Common myeloid progenitor, CD34-positive (primary cell): ENCODE measurements at regions not wholly inside any gene's neighbourhood (a gene's known extent, or its start where the extent isn't known, plus 50 kb on each side); places are given as distances from the start of the nearest gene placed in this dataset.
"Not testable (repeated sequence)": the region's sequence is repeated elsewhere in the genome, so short reads cannot be mapped to it uniquely, and the experiment has no call there.

Experiments
- CTCF ChIA-PET: fragments of 350-600 bp; sonication (Branson Sonifier 250); formaldehyde crosslinking; loops from one replicate; lab custom pipeline; 2021; ENCODE audit warnings: antibody characterized with exemption; lab: Charles Lee
- POLR2A ChIA-PET: fragments of 350-600 bp; sonication (Branson Sonifier 250); formaldehyde crosslinking; loops from one replicate; lab custom pipeline; 2021; ENCODE audit warnings: antibody characterized with exemption; lab: Charles Lee
- DNase-seq, 3 donors: peaks; one replicate each; pipeline versions ENCODE4 v3.0.0 to v3.0.0-alpha.2; 2013
- H3K27ac ChIP-seq, 2 experiments: 1 replicate in 1 of 2; 2 replicates in 1 of 2; pipeline ENCODE4 v1.7.0; 2013; ENCODE audit warnings: inconsistent platforms in 2 of 2, low read length in 2 of 2, mild to moderate bottlenecking in 2 of 2, low read depth in 1 of 2, moderate library complexity in 1 of 2; ENCODE audit not compliant: severe bottlenecking in 2 of 2, insufficient read depth in 1 of 2, poor library complexity in 1 of 2
- H3K27me3 ChIP-seq, 5 experiments: replicated peaks in 2 of 5; 1 replicate in 3 of 5; 2 replicates in 2 of 5; pipeline versions ENCODE4 v1.6.1 to v1.7.0; 2013; ENCODE audit warnings: low read length in 4 of 5, mild to moderate bottlenecking in 2 of 5, moderate library complexity in 2 of 5, inconsistent platforms in 1 of 5; ENCODE audit not compliant: insufficient read depth in 5 of 5, control insufficient read depth in 4 of 5
- H3K36me3 ChIP-seq, 4 experiments: 1 replicate in 2 of 4; 2 replicates in 2 of 4; pipeline versions ENCODE4 v1.6.1 to v1.7.0; 2013; ENCODE audit warnings: low read length in 3 of 4, control low read depth in 1 of 4, mild to moderate bottlenecking in 1 of 4; ENCODE audit not compliant: control insufficient read depth in 4 of 4, insufficient read depth in 4 of 4
- H3K4me1 ChIP-seq, 4 experiments: 1 replicate in 3 of 4; 2 replicates in 1 of 4; pipeline versions ENCODE4 v1.6.1 to v1.7.1; 2013; ENCODE audit warnings: low read length in 3 of 4, mild to moderate bottlenecking in 3 of 4, control low read depth in 1 of 4, inconsistent platforms in 1 of 4, moderate library complexity in 1 of 4; ENCODE audit not compliant: control insufficient read depth in 4 of 4, insufficient read depth in 4 of 4; ENCODE audit errors: control extremely low read depth in 1 of 4
- H3K4me3 ChIP-seq, 7 experiments: 1 replicate in 4 of 7; 2 replicates in 3 of 7; pipeline versions ENCODE4 v1.5.1 to v1.7.0; 2013; ENCODE audit warnings: mild to moderate bottlenecking in 7 of 7, low read length in 6 of 7, moderate library complexity in 6 of 7, inconsistent platforms in 2 of 7, low read depth in 2 of 7, control low read depth in 1 of 7; ENCODE audit not compliant: insufficient read depth in 4 of 7, control insufficient read depth in 1 of 7; ENCODE audit errors: extremely low read depth in 1 of 7
- H3K9me3 ChIP-seq, 5 experiments: 1 replicate in 4 of 5; 2 replicates in 1 of 5; pipeline versions ENCODE4 v1.6.1 to v1.7.1; 2013; ENCODE audit warnings: low read length in 4 of 5, mild to moderate bottlenecking in 2 of 5, inconsistent platforms in 1 of 5, low read depth in 1 of 5, moderate library complexity in 1 of 5; ENCODE audit not compliant: control insufficient read depth in 4 of 5, insufficient read depth in 2 of 5; ENCODE audit errors: control extremely low read depth in 1 of 5
- WGBS: methylation state at CpG from one replicate; pipeline ENCODE4 v1.1.5; 2013; ENCODE audit not compliant: insufficient coverage; 5-methylcytosine and 5-hydroxymethylcytosine counted together

DNA sequence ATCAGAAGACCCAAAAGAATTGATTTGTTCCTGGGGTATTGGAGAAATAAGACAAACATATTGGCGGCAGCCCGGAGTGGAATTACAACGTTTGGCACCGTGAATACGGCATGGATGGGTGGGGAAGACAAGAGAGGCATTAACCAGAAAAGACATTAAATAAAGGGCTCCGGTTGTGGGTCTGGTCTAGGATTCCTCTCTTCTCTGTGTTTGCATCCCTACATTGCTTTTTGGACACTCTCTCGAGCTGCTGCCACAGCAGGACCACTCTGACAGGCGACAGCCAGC, 138.7 kb upstream of the PALM2AKAP2 start:
- ChIA-PET CTCF (no interaction called here), POLR2A (interaction anchor here (0.6 kb wide), 1 partner anchor 210 kb away, joined by 3 read pairs; no protein-coding TSS in a partner anchor)
- DNase-seq, result no peak
- no peak overlapping the region for H3K27ac ChIP-seq
- H3K36me3 ChIP-seq, result no peaks in the 10 kb centered on the region
- peaks cover 0 to 26% (median 15%) of the 10 kb centered on the region in 4 experiments for H3K4me1 ChIP-seq
- peak overlapping the region in 2 of 7 experiments; percentile 65 to 69 for H3K4me3 ChIP-seq
- 19% methylated on average over 8 of the region's 8 CpGs for WGBS
- H3K9me3 ChIP-seq, result peaks cover 0 to 7% (median 0%) of the 10 kb centered on the region in 5 experiments
- H3K27me3 ChIP-seq, result peaks cover 5 to 66% (median 32%) of the 10 kb centered on the region in 5 experiments

- no CpG with 5 or more reads among the region's 1 CpG for WGBS
These were observed 127.9 kb upstream of the PALM2AKAP2 start for GRCh38 chr9:109652112-109652511.

DNA sequence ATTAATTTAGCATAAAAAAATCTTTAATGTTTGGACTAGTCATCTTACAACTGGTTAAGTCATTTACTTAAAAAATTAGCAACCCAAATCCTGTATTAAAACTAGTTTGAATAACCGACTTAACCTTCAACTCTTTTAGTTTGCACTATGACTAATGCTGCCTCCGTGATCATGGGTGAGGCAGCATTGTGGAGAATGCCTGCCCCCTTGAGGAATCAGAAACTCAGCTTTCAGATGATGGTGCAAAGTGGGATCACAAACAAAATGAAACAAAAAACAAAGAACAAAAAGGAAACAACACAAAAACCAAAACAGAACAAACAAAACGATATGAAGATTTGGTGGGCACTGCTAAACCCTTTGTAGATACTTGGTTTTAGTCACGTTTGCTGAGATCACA, 127.0 kb upstream of the PALM2AKAP2 start:
- peaks cover 0 to 3% (median 0%) of the 10 kb centered on the region in 5 experiments for H3K9me3 ChIP-seq
- POLR2A ChIA-PET, result no interaction called here
- CTCF ChIA-PET, result interaction anchor here (7.0 kb wide), 1 partner anchor 78 kb away, joined by 36 read pairs; no protein-coding TSS in a partner anchor
- 40% methylated on average over 3 of the region's 4 CpGs for WGBS
- peak; percentile 39 to 73 (median 66) for DNase-seq
- H3K4me3 ChIP-seq, result no peak overlapping the region
- H3K27me3 ChIP-seq, result peaks cover 2 to 19% (median 5%) of the 10 kb centered on the region in 5 experiments
- no peak overlapping the region for H3K27ac ChIP-seq
- no peaks in the 10 kb centered on the region for H3K36me3 ChIP-seq
- H3K4me1 ChIP-seq, result no peaks in the 10 kb centered on the region

More at GRCh38 chr9:109652112-109652511, 127.9 kb upstream of the PALM2AKAP2 start:
- Histone ChIP-seq H3K9me3 (peaks cover 0 to 2% (median 0%) of the 10 kb centered on the region in 5 experiments), H3K27me3 (peaks cover 2 to 13% (median 5%) of the 10 kb centered on the region in 5 experiments), H3K36me3 (no peaks in the 10 kb centered on the region), H3K4me1 (no peaks in the 10 kb centered on the region), H3K4me3 (no peak overlapping the region), H3K27ac (no peak overlapping the region)
- ChIA-PET POLR2A (no interaction called here), CTCF (interaction anchor here (7.0 kb wide), 1 partner anchor 78 kb away, joined by 36 read pairs; no protein-coding TSS in a partner anchor)
- no peak for DNase-seq

DNA sequence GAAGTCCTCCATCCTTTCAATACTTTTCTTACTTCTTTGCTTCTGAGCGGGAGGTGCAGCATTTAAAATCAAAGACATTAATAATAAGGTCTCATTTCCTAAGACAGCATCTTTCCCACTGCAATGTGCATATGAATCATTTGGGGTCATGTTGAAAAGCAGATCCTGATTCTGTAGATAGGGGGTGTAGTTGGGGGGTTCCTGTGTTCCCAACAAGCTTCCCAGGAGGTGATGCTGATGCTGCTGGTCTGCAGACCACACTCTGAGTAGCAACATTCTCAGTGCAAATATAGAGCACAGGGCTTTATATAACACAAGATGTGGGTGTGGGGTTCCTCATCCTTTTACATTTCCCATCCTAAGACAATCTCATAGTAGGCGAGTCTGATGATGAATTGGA, 126.5 kb upstream of the PALM2AKAP2 start:
- H3K36me3 ChIP-seq, result no peaks in the 10 kb centered on the region
- no peaks in the 10 kb centered on the region for H3K4me1 ChIP-seq
- H3K9me3 ChIP-seq, result peaks cover 0 to 3% (median 0%) of the 10 kb centered on the region in 5 experiments
- CTCF ChIA-PET, result interaction anchor here (7.0 kb wide), 1 partner anchor 79 kb away, joined by 36 read pairs; no protein-coding TSS in a partner anchor
- POLR2A ChIA-PET, result no interaction called here
- no peak overlapping the region for H3K27ac ChIP-seq
- WGBS, result no CpG with 5 or more reads among the region's 2 CpGs
- H3K27me3 ChIP-seq, result peaks cover 2 to 19% (median 5%) of the 10 kb centered on the region in 5 experiments
- no peak overlapping the region for H3K4me3 ChIP-seq
- DNase-seq, result no peak

GRCh38 chr9:109663978-109664377, 116.0 kb upstream of the PALM2AKAP2 start:
- POLR2A ChIA-PET, H3K4me1 ChIP-seq, H3K9me3 ChIP-seq, H3K27me3 ChIP-seq, H3K36me3 ChIP-seq, DNase-seq, CTCF ChIA-PET, H3K4me3 ChIP-seq, H3K27ac ChIP-seq: not testable (repeated sequence)
- WGBS, result 82% methylated on average over 3 of the region's 4 CpGs

DNA sequence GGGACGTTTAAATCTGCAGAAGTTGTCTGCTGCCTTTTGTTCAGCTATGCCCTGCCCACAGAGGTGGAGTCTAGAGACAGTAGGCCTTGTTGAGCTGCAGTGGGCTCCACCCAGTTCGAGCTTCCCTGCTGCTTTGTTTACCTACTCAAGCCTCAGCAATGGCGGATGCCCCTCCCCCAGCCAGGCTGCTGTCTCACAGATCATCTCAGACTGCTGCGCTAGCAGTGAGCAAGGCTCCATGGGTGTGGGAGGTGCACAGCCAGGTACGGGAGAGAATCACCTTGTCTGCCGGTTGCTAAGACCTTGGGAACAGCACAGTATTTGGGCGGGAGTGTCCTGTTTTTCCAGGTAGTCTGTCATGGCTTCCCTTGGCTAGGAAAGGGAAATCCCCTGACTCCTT, 114.3 kb upstream of the PALM2AKAP2 start:
- H3K27ac ChIP-seq, H3K4me3 ChIP-seq, H3K4me1 ChIP-seq, POLR2A ChIA-PET, H3K27me3 ChIP-seq, H3K9me3 ChIP-seq, H3K36me3 ChIP-seq, DNase-seq: not testable (repeated sequence)
- CTCF ChIA-PET, result interaction anchor here (1.1 kb wide), 1 partner anchor 152 kb away, joined by 3 read pairs; no protein-coding TSS in a partner anchor
- 78% methylated on average over 4 of the region's 7 CpGs for WGBS

DNA sequence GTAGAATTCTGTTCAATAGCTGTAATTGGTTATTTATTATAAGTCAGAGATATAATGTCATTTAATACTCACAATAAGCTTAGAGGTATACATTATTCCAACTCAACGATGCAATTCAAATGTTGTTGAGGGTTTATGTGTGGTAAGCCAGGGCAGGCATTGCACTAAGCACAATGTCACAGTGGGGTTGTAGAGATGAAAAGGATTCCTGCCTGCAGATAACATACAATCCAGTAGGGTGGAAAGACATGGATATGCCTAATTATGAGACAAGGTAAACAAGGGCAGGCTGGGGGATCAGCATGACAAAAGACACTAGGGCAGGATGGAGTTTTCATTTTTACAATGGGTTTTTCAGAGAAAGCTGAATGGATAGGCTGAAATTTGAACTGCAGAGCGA, 98.7 kb upstream of the PALM2AKAP2 start:
- H3K36me3 ChIP-seq, result no peaks in the 10 kb centered on the region
- no peaks in the 10 kb centered on the region for H3K4me1 ChIP-seq
- H3K4me3 ChIP-seq, result no peak overlapping the region
- CTCF ChIA-PET, result no interaction called here
- POLR2A ChIA-PET, result no interaction called here
- no peak overlapping the region for H3K27ac ChIP-seq
- no peak for DNase-seq
- peaks cover 0 to 15% (median 3%) of the 10 kb centered on the region in 5 experiments for H3K27me3 ChIP-seq
- WGBS, result no CpG with 5 or more reads among the region's 2 CpGs
- H3K9me3 ChIP-seq, result peaks cover 0 to 7% (median 0%) of the 10 kb centered on the region in 5 experiments
